ENCODE measurements at regions not wholly inside any gene's neighbourhood (a gene's known extent, or its start where the extent isn't known, plus 50 kb on each side); places are given as distances from the start of the nearest gene placed in this dataset.

DNA sequence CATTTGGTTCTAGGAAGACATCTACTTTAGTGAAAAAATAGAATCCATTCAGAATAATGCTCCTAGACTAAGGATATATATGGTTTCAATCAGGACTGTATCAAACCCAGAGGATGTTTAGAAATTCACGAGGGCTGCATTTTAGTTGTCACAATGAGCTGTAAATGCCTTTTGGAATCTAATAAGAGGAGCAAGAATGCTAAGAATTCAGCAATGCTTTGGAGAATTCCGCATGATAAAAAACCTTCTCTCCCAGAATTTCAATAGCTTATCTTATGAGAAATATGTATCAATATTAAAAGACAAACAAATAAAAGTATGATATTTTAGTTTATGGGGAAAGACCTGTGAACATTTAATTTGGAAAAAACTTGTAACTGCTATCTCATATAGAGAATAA is 885.1 kb downstream of the ZPLD1 start:
- DNase-seq: no peak
- Histone ChIP-seq H3K36me3 (no peaks in the 10 kb centered on the region), H3K9me3 (ENCODE audit: severe bottlenecking) (no peaks in the 10 kb centered on the region), H3K4me3 (ENCODE audit: low read depth, low read length) (no peak overlapping the region), H3K27ac (no peak overlapping the region), H3K27me3 (ENCODE audit: insufficient read depth, low read depth, severe bottlenecking) (no peaks in the 10 kb centered on the region)
- TF ChIP-seq, protein P1, sequence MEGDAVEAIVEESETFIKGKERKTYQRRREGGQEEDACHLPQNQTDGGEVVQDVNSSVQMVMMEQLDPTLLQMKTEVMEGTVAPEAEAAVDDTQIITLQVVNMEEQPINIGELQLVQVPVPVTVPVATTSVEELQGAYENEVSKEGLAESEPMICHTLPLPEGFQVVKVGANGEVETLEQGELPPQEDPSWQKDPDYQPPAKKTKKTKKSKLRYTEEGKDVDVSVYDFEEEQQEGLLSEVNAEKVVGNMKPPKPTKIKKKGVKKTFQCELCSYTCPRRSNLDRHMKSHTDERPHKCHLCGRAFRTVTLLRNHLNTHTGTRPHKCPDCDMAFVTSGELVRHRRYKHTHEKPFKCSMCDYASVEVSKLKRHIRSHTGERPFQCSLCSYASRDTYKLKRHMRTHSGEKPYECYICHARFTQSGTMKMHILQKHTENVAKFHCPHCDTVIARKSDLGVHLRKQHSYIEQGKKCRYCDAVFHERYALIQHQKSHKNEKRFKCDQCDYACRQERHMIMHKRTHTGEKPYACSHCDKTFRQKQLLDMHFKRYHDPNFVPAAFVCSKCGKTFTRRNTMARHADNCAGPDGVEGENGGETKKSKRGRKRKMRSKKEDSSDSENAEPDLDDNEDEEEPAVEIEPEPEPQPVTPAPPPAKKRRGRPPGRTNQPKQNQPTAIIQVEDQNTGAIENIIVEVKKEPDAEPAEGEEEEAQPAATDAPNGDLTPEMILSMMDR (IDR thresholded peaks at IDR 0.05; ENCODE audit: low read depth, low read length): no peak

DNA sequence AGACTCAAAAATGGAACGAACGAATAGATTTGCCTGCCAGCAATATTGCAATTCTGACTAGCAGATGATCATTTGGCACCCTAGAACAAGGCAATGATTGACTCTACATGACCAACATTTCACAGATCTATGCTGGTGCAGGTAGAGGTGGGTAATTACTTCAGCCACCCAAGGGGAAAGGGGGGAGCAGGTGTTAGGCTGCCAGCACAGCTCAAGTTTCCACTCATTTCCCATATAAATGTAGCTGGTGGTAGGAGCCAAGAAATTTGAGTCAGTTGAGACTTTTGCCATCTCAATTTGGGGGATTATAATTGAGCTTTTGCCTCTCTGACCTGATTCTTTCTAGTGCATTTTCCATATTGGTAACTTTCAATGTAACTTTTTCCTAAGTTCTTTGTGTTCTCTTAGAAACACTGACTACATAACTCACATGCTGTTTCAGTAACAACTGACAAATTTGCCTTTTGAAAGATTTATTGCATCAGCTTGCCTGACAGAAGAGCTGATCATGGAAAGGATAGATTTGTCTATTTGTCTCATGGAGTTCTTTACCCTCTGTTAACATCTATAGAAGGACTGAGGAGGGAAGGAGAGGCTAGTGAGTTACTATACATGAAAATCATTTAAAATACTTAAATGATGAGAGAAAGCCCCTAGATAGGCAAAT is 902.5 kb downstream of the ZPLD1 start:
- no peak overlapping the region for H3K27ac ChIP-seq
- DNase-seq: no peak
- no peaks in the 10 kb centered on the region for H3K27me3 ChIP-seq (ENCODE audit: insufficient read depth, low read depth, severe bottlenecking)
- TF ChIP-seq, protein P1 (IDR thresholded peaks at IDR 0.05; ENCODE audit: low read depth, low read length): no peak
- H3K4me3 ChIP-seq (ENCODE audit: low read depth, low read length): no peak overlapping the region
- no peaks in the 10 kb centered on the region for H3K9me3 ChIP-seq (ENCODE audit: severe bottlenecking)
- no peaks in the 10 kb centered on the region for H3K36me3 ChIP-seq

DNA sequence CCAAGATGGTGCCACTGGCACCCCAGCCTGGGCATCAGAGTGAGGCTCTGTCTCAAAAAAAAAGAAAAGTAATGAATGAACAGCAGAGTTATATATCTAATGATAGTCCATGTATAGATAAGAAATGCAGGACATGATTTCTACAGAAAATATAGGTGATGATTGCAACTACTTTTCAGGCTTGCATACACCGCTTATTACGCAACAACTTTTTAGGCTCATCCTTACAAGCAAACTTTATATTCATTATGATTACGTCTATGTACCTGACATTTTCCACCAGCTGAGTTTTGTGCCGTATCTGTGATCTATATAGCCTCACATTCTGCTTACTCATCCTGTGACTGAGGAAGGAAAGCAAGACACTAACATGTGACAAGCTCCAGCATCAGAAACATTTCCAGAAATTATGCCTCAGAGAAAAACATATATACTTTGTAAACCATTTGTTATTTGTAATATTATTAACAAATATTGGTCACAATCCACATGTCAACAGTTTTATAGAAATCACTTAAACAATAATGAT is 906.3 kb downstream of the ZPLD1 start:
- no peaks in the 10 kb centered on the region for H3K36me3 ChIP-seq
- no peak overlapping the region for H3K27ac ChIP-seq
- TF ChIP-seq, protein P1 (IDR thresholded peaks at IDR 0.05; ENCODE audit: low read depth, low read length): no peak
- no peaks in the 10 kb centered on the region for H3K9me3 ChIP-seq (ENCODE audit: severe bottlenecking)
- H3K27me3 ChIP-seq (ENCODE audit: insufficient read depth, low read depth, severe bottlenecking): no peaks in the 10 kb centered on the region
- H3K4me3 ChIP-seq (ENCODE audit: low read depth, low read length): no peak overlapping the region
- no peak for DNase-seq

DNA sequence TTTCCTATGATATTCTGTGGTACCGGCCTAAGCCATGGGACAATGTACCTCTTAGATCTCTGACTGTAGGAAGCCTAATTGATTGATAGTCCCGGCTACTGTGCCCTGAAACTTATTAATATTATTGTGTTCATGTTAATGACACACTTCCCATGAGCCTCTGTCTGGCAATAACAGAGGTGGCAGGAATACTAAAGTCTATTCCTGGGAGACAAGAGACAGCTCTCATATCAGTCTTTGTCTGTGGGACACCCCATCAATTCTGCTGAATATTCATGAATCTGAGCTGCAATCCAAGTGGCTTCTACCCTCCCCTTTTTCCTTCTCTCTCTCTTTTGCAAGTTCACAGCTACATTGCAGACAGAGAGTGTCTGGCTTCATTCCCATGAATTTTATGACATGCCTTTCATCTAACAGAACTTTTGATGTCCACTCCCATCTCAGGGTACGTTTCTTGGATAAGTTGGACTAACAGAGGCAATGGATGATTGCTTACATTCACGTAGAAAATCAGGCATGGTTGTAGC is 907.5 kb downstream of the ZPLD1 start:
- Histone ChIP-seq H3K27ac (no peak overlapping the region), H3K9me3 (ENCODE audit: severe bottlenecking) (no peaks in the 10 kb centered on the region), H3K4me3 (ENCODE audit: low read depth, low read length) (no peak overlapping the region), H3K27me3 (ENCODE audit: insufficient read depth, low read depth, severe bottlenecking) (no peaks in the 10 kb centered on the region), H3K36me3 (no peaks in the 10 kb centered on the region)
- TF ChIP-seq, protein P1 (IDR thresholded peaks at IDR 0.05; ENCODE audit: low read depth, low read length): no peak
- DNase-seq: no peak

DNA sequence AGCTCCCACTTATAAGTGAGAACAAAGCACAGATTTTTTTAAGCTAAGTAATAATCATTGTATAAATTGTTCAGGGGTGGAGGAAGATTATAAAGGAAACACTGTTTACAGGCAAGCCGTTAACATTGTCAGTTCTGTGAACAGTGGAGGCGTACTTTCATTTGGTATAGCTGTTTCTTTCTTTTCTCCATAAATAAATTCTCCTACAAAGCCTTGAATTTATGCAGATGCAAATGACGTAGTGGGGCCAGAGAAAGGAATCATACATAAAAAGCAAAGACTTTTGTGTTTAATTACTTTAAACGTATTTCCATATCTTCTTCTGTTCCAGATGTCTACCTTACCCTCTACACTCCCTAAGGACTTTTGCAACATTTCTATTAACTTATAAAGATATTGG is 914.9 kb downstream of the ZPLD1 start:
- no peaks in the 10 kb centered on the region for H3K36me3 ChIP-seq
- no peaks in the 10 kb centered on the region for H3K27me3 ChIP-seq (ENCODE audit: insufficient read depth, low read depth, severe bottlenecking)
- TF ChIP-seq, protein P1 (IDR thresholded peaks at IDR 0.05; ENCODE audit: low read depth, low read length): no peak
- no peak for DNase-seq
- H3K27ac ChIP-seq: no peak overlapping the region
- no peaks in the 10 kb centered on the region for H3K9me3 ChIP-seq (ENCODE audit: severe bottlenecking)
- no peak overlapping the region for H3K4me3 ChIP-seq (ENCODE audit: low read depth, low read length)
